GM23338 (cell line): ENCODE measurements at regions not wholly inside any gene's neighbourhood (a gene's known extent, or its start where the extent isn't known, plus 50 kb on each side); places are given as distances from the start of the nearest gene placed in this dataset.

Source experiments
- ATAC-seq: fragments of 200-7000 bp; cut with Tn5 transposase; 3 replicates; pipeline ENCODE4 v1.9.1; 2020
- DNase-seq: peaks from one replicate; pipeline ENCODE4 v3.0.0-alpha.2; 2015; ENCODE audit warnings: low spot score
- H2AFZ ChIP-seq: fragments of 200-600 bp; sonication (generic); 2 replicates; pipeline ENCODE4 v1.8.0; 2016; ENCODE audit warnings: antibody characterized with exemption, mild to moderate bottlenecking, moderate library complexity
- H3F3A ChIP-seq: fragments of 200-600 bp; sonication (generic); replicated peaks from 2 replicates; pipeline ENCODE4 v1.8.0; 2017; ENCODE audit warnings: antibody characterized with exemption, mixed run types, low read depth
- H3K27ac ChIP-seq: fragments of 200-600 bp; sonication (generic); 2 replicates; pipeline ENCODE4 v1.6.1; 2016; ENCODE audit warnings: low read depth
- H3K27me3 ChIP-seq: fragments of 200-600 bp; sonication (generic); 2 replicates; pipeline ENCODE4 v1.8.0; 2016; ENCODE audit warnings: mild to moderate bottlenecking, mixed run types, moderate library complexity; ENCODE audit not compliant: insufficient read depth
- H3K36me3 ChIP-seq: fragments of 200-600 bp; sonication (generic); 2 replicates; pipeline ENCODE4 v1.8.0; 2016; ENCODE audit warnings: mild to moderate bottlenecking; ENCODE audit not compliant: insufficient read depth
- H3K4me1 ChIP-seq: fragments of 200-600 bp; sonication (generic); 2 replicates; pipeline ENCODE4 v1.8.0; 2016; ENCODE audit warnings: mild to moderate bottlenecking, moderate library complexity; ENCODE audit not compliant: insufficient read depth
- H3K4me2 ChIP-seq: fragments of 200-600 bp; sonication (generic); 2 replicates; pipeline ENCODE4 v1.7.1; 2017; ENCODE audit warnings: mixed run types
- H3K4me3 ChIP-seq: fragments of 200-600 bp; sonication (generic); 2 replicates; pipeline ENCODE4 v1.6.1; 2016; ENCODE audit warnings: mixed run types
- H3K79me2 ChIP-seq: fragments of 200-600 bp; sonication (generic); replicated peaks from 2 replicates; pipeline ENCODE4 v1.8.0; 2017; ENCODE audit warnings: mild to moderate bottlenecking; ENCODE audit not compliant: insufficient read depth
- H3K9me2 ChIP-seq: fragments of 200-600 bp; sonication (generic); 2 replicates; pipeline ENCODE4 v1.8.0; 2017; ENCODE audit not compliant: insufficient read depth
- H4K20me1 ChIP-seq: fragments of 200-600 bp; sonication (generic); replicated peaks from 2 replicates; pipeline ENCODE4 v1.8.0; 2017; ENCODE audit warnings: mild to moderate bottlenecking; ENCODE audit not compliant: insufficient read depth
- H3K27ac Mint-ChIP-seq: 2 replicates; pipeline ENCODE4 v1.8.0; 2020; ENCODE audit warnings: inconsistent platforms, mild to moderate bottlenecking, moderate library complexity, mixed read lengths
- H3K27me3 Mint-ChIP-seq: 3 replicates; pipeline ENCODE4 v1.8.0; 2022; ENCODE audit warnings: low read depth, mild to moderate bottlenecking, moderate library complexity, mixed read lengths, inconsistent platforms; ENCODE audit not compliant: insufficient read depth, poor library complexity
- H3K36me3 Mint-ChIP-seq: 3 replicates; pipeline ENCODE4 v1.8.0; 2021; ENCODE audit warnings: low read depth, mild to moderate bottlenecking, inconsistent platforms, moderate library complexity, mixed read lengths
- H3K4me1 Mint-ChIP-seq: 3 replicates; pipeline ENCODE4 v1.8.0; 2020; ENCODE audit warnings: mild to moderate bottlenecking, inconsistent platforms, mixed read lengths
- H3K4me3 Mint-ChIP-seq: 3 replicates; pipeline ENCODE4 v1.8.0; 2021; ENCODE audit warnings: moderate library complexity, mild to moderate bottlenecking, inconsistent platforms, mixed read lengths
- H3K9me3 Mint-ChIP-seq: 3 replicates; pipeline ENCODE4 v1.8.0; 2020; ENCODE audit warnings: moderate library complexity, mild to moderate bottlenecking, inconsistent platforms, mixed read lengths
- CREB1 ChIP-seq: fragments of 250-450 bp; sonication (Bioruptor Pico); IDR thresholded peaks from 2 replicates; pipeline ENCODE4 v1.5.0; 2020; ENCODE audit warnings: low read depth, mild to moderate bottlenecking, moderate library complexity
- CTCF ChIP-seq, 2 experiments: fragments of 200-600 bp in 1 of 2; sonication (generic) in 1 of 2; conservative IDR thresholded peaks; 2 replicates each; pipeline versions ENCODE4 v1.5.1 to v1.6.1; 2016 to 2017; ENCODE audit warnings: antibody characterized with exemption in 2 of 2, low read depth in 2 of 2, mild to moderate bottlenecking in 2 of 2, moderate library complexity in 1 of 2
- ETS1 ChIP-seq: IDR thresholded peaks from 2 replicates; pipeline ENCODE4 v1.6.1; 2016; ENCODE audit warnings: antibody characterized with exemption
- JUNB ChIP-seq: IDR thresholded peaks from one replicate; pipeline ENCODE4 v1.6.1; 2016; ENCODE audit warnings: antibody characterized with exemption; ENCODE audit not compliant: unreplicated experiment
- NANOG ChIP-seq: IDR thresholded peaks from 2 replicates; pipeline ENCODE4 v1.6.1; 2016; ENCODE audit warnings: antibody characterized with exemption, borderline replicate concordance
- POLR2AphosphoS5 ChIP-seq: IDR thresholded peaks from 2 replicates; pipeline ENCODE4 v1.6.1; 2016; ENCODE audit warnings: antibody characterized with exemption, low read depth
- STAT1 ChIP-seq: IDR thresholded peaks from one replicate; pipeline ENCODE4 v1.6.1; 2016; ENCODE audit warnings: antibody characterized with exemption; ENCODE audit not compliant: unreplicated experiment
- ZNF114 ChIP-seq: fragments of 250-450 bp; sonication (Bioruptor Pico); IDR thresholded peaks from 2 replicates; pipeline ENCODE4 v1.5.0; 2020; ENCODE audit warnings: mild to moderate bottlenecking, moderate library complexity
- ZNF462 ChIP-seq: fragments of 250-450 bp; sonication (Bioruptor Pico); IDR thresholded peaks from 2 replicates; pipeline ENCODE4 v1.5.0; 2020; ENCODE audit warnings: mild to moderate bottlenecking, moderate library complexity

GRCh38 chr7:110382736-110383135, 708.2 kb upstream of the LRRN3 start:
- Histone ChIP-seq H3K4me1 (peaks cover 20% of the 10 kb centered on the region), H3K4me2 (0 out of 2 replicates have a peak overlapping the region, but pooled peaks have one; percentile 7), H3K36me3 (no peaks in the 10 kb centered on the region), H3K4me3 (no peak overlapping the region), H3K9me2 (no peaks in the 10 kb centered on the region), H3K79me2 (no peaks in the 10 kb centered on the region), H2AFZ (no peak overlapping the region), H3F3A (no peaks in the 10 kb centered on the region), H4K20me1 (no peaks in the 10 kb centered on the region), H3K27ac (no peak overlapping the region), H3K27me3 (no peaks in the 10 kb centered on the region)
- Mint-ChIP-seq H3K9me3 (no peaks in the 10 kb centered on the region), H3K36me3 (no peaks in the 10 kb centered on the region), H3K4me1 (peaks cover 18% of the 10 kb centered on the region), H3K27me3 (peaks cover 4% of the 10 kb centered on the region), H3K27ac (no peak overlapping the region), H3K4me3 (no peak overlapping the region)
- peak; percentile 70 for TF ChIP-seq NANOG
- no peak for TF ChIP-seq POLR2AphosphoS5
- DNase-seq: peak; percentile 66
- ATAC-seq: peak; percentile 65

GRCh38 chr7:110386006-110386405, 704.9 kb upstream of the LRRN3 start:
- TF ChIP-seq ZNF114 (CRISPR knock-in tag): no peak
- no peak for TF ChIP-seq STAT1
- TF ChIP-seq POLR2AphosphoS5: no peak
- TF ChIP-seq JUNB: no peak
- TF ChIP-seq ZNF462 (CRISPR knock-in tag): no peak
- TF ChIP-seq CREB1: no peak
- no peak for TF ChIP-seq ETS1
- TF ChIP-seq CTCF (conservative IDR thresholded peaks at IDR 0.05; ENCODE audit: low read depth in 2 of 2): no peak
- H3K4me1 Mint-ChIP-seq: peaks cover 41% of the 10 kb centered on the region
- no peak for DNase-seq
- H3K27me3 Mint-ChIP-seq: peaks cover 4% of the 10 kb centered on the region
- no peak for ATAC-seq
- H3K4me3 ChIP-seq: no peak overlapping the region
- no peaks in the 10 kb centered on the region for H3K9me2 ChIP-seq
- no peaks in the 10 kb centered on the region for H3K36me3 Mint-ChIP-seq
- no peaks in the 10 kb centered on the region for H3K27me3 ChIP-seq
- no peak overlapping the region for H3K4me3 Mint-ChIP-seq
- H3K36me3 ChIP-seq: no peaks in the 10 kb centered on the region
- H2AFZ ChIP-seq: no peak overlapping the region
- H3K27ac ChIP-seq: no peak overlapping the region
- H3K79me2 ChIP-seq: no peaks in the 10 kb centered on the region
- no peak overlapping the region for H3K4me2 ChIP-seq
- H4K20me1 ChIP-seq: no peaks in the 10 kb centered on the region
- peaks cover 48% of the 10 kb centered on the region for H3K4me1 ChIP-seq
- no peak overlapping the region for H3K27ac Mint-ChIP-seq
- no peaks in the 10 kb centered on the region for H3K9me3 Mint-ChIP-seq
- no peaks in the 10 kb centered on the region for H3F3A ChIP-seq
